ENCODE measurements at regions not wholly inside any gene's neighbourhood (a gene's known extent, or its start where the extent isn't known, plus 50 kb on each side); places are given as distances from the start of the nearest gene placed in this dataset.
"Not testable (repeated sequence)": the region's sequence is repeated elsewhere in the genome, so short reads cannot be mapped to it uniquely, and the experiment has no call there.

- no peak for DNase-seq (ENCODE audit: low spot score)
Measured at GRCh38 chr2:83055376-83056010, 1403.6 kb downstream of the SUCLG1 start.

- DNase-seq (ENCODE audit: low spot score), result no peak
Measured at GRCh38 chr2:83054751-83055150, 1404.3 kb downstream of the SUCLG1 start.

- DNase-seq (ENCODE audit: low spot score), result no peak
Measured at GRCh38 chr2:83051538-83052170, 1407.4 kb downstream of the SUCLG1 start.

DNA sequence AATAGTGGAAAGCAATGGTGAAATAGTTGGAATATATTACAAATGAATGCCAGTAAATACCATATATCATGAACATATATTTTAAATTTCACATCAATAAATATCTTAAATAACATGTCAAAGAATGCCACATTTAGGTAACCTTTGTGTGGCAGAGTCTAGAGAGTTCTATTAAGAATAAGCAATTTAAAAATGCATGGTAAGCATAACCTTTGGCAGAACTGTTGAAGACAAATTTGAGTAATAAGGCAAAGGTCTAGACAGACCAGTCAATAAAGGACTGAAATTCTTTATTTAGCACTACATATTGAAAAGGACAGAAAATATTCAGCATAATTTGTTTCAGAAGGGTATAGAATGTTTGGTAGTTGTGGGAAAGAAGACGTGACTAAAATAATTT, 1417.0 kb downstream of the SUCLG1 start:
- no peak for DNase-seq (ENCODE audit: low spot score)

DNA sequence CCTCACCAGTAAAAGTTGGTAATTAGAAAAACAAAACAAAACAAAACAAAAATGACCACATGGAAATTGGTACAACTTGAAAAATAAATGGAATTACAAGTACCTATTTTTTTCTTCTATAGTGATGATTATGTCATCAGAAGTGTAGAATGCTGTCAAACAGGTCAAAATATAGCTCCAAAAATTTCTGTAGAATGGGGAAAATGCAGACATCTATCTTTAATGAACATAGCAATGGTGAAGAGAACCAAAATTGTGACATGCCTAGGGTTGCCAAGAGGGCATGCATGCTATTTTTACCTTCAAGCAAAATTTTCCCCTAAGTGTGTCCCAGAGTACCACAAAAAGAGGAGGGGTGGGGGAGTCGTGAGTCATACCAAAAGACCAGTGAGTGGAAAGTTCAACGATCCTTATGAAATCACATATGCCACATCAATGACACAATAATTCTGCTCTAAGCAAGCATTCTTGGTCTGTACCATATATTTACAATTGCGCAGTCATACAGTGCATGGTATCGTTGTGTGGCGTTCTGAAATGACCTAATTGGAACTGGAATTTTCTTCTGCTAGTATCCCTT, 1436.4 kb downstream of the SUCLG1 start:
- DNase-seq (ENCODE audit: low spot score), result no peak

DNA sequence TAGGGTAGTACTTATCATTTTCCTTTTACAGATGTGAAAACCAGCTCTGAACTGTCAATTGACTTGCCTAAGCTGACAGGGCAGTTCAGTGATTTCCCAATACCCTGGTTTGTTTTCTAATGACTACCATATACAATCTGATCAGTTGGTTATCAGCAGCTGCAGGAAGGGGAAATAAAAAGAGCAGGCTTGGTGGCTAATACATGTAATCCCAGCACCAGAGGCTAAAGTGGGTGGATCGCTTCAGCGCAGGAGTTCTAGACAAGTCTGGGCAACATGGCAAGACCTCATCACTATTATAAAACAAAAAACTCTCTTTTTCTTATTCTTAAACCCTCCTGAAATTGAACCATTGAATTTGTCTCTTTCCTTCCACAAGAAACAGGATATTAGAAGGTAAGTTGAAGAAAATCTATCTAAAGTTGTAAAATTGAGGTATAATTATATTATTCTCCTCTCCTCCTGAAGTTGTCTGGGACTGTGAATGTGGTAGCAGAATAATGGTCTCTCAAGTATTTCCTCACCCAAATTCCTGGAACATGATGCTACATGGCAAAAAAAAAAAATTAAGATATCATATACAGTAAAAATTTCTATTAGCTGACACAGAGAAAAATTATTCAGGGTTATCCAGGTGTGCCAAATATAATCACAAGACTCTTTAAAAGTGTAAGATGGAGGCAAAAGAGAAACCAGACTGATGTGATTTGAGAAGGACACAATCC, 1441.6 kb downstream of the SUCLG1 start:
- no peak for DNase-seq (ENCODE audit: low spot score)

GRCh38 chr2:83016343-83017110, 1442.6 kb downstream of the SUCLG1 start:
- no peak for DNase-seq (ENCODE audit: low spot score)

DNA sequence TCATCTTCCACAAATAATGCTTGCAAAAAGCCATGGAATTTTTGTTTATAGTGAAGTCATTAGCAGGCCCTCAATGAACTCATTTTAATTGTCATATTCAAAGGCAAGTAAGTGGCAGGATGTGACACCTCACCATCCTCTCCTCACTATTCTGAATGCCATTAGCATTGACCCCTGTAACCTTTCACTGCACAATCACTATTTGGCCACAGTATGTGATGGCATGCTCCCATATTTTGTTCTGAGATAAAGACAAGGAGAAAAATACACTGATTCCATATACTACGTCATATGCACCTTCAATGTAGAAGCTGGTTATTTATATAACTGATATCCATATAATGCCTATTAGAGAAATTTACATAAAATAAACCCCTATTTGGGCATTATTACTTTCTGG, 1443.2 kb downstream of the SUCLG1 start:
- DNase-seq (ENCODE audit: low spot score), result no peak

DNA sequence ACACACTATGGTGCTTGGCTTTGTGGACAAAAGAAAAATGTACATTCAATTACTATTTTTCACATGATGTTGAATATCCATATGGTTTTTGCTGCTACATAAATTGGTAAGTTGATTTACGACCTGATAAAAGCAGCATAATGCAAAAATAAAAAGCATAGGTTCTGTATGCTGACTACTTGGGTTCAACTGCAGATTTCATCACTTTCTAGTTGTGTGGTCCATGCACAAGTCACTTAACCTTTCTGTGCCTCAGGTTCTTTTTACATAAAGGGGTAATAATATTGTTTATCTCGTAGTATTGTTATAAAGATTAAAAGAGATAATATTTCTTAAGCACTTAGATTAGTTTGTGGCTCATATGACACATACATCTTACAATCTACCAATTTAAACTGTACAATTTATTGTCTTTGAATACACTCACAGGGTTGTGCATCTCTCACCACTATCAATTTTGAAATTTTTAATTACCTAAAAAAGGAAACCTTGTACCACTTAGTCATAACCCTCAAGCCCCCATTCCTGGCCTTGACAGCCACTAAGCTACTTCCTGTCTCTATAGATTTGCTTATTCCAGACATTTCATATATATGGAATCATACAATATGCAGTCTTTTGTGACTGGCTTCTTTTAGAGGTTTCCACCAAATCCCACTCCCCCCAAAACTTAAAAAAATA, 1443.9 kb downstream of the SUCLG1 start:
- no peak for DNase-seq (ENCODE audit: low spot score)

DNA sequence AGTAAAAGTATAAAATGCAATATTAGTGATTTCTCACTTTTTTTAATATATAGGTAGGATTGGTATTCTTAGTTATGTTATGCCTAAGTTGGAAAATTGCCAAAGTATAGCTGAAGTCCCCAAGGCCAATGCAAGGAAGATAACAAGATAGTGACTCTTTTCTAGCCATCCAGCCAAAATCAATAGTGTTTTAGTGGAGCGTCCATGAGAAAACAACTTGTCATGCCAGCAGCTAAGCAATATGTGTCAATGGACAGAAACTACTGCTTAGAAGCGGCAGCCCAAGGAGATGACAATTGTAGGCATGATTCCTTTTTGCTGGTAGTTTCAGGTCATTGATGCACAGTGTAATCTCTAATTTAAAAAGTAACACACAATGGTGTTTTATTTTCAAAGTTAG, 1444.6 kb downstream of the SUCLG1 start:
- no peak for DNase-seq (ENCODE audit: low spot score)

DNA sequence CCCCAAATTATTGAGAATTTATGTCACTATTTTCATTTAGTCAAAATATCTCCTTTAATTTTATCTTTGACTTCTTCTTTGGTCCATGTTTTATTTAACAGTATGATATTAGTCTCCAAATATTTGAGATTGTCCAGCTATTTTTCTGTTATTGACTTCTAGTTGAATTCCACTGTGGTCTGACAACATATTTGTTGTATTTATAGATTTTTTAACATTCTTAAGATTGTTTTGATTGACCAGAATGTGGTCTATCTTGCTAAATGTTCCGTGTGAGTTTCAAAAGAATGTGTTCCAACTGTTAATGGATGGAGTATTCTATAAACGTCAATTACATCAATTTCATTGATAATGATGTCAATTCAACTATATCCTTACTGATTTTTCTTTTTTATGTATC, 1452.1 kb downstream of the SUCLG1 start:
- no peak for DNase-seq (ENCODE audit: low spot score)

- DNase-seq (ENCODE audit: low spot score), result no peak
Measured at GRCh38 chr2:83003555-83003954, 1455.5 kb downstream of the SUCLG1 start.

DNA sequence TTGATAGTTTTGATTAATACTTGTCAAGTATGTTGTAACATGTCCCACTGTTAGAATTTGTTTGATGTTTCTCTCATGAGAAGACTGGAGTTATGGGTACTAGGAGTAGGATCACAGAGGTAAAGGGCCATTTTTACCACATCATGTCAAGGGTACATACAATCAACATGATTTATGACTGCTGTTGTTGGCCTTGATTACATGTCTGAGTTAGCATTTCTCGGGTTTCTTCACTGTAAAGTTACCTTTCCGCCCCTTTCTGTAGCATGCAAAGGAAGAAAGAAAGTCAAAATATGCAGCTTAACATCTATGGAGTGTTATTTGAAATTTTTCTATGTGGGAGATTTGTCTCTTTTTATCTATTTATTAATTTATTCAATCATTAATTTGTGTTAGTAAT, 1456.4 kb downstream of the SUCLG1 start:
- no peak for DNase-seq (ENCODE audit: low spot score)

- DNase-seq (ENCODE audit: low spot score), result no peak
Measured at GRCh38 chr2:82998781-82999180, 1460.3 kb downstream of the SUCLG1 start.

DNA sequence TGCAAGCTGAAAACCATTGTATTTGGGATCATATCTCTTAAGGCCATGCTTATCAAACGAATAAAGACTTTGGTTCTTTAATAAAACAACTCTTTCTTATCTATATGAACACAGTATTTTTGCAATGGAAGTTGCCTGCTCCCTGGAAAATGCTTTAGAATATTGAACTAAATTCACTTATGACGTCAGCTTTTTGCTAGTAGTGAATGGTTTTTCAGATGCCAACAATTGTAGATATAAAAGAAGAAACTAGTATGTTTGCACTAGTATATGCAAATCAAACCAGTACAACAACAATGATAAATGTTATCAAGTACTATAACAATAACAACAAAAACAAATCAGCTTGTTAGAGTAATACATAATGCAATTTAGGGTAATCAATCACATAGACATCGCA, 1462.9 kb downstream of the SUCLG1 start:
- no peak for DNase-seq (ENCODE audit: low spot score)

DNA sequence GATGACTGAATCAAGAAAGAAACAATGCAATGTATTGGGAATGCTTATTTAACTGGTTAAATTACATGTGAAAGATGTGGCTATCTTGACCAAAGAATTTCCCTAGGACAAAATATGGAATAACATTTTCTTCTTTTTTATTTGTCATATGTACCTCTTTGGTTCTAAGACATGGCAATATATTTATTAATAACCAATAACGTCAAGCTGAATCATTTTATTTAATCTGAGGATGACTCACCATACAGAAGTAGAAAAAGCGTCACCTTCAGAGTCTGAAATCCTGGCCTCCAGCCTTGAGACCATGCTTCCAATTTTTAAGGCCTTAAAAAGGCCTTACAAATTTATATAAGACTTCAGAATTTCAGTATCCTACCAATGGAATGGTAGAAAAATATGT, 1464.9 kb downstream of the SUCLG1 start:
- DNase-seq (ENCODE audit: low spot score), result no peak

DNA sequence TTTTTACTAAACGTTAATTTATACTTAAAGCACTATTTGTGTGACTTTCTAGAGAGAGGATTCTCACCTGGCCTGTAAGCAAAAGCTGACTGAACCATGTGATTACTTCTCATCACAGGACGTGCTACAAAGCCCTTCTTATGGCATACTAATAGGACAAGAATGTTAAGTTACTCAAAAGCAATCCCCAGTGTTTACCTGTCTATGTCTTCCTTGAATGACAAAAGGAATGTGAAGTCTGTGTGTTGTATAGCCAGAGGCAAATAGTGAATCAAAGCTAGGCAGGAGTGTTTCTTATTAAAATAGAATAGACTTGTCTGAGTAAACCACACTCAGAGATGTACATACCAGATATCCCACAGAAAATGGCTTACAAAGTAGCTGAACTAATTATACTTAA, 1465.5 kb downstream of the SUCLG1 start:
- DNase-seq (ENCODE audit: low spot score), result no peak

DNA sequence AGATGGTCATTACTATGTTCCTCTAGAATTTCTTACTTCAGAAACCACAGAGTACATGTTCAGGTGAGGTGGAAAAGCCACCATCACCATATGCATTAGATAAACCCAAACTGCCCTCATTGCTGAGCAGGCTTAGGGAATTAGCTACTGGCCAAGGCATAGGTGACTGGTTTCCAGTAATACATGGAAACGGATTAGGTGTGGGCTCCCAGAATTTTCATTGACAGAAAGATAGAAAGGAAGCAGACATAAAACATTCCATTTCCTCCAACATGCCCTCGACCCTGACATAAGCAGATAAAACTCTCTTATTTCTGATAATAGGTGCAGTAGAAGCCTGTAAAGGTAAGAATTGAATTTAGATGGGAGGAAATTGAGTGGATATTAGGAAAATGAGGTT, 1466.1 kb downstream of the SUCLG1 start:
- DNase-seq (ENCODE audit: low spot score), result no peak

- DNase-seq (ENCODE audit: low spot score), result not testable (repeated sequence)
Measured at GRCh38 chr2:82987706-82988105, 1471.4 kb downstream of the SUCLG1 start.

DNA sequence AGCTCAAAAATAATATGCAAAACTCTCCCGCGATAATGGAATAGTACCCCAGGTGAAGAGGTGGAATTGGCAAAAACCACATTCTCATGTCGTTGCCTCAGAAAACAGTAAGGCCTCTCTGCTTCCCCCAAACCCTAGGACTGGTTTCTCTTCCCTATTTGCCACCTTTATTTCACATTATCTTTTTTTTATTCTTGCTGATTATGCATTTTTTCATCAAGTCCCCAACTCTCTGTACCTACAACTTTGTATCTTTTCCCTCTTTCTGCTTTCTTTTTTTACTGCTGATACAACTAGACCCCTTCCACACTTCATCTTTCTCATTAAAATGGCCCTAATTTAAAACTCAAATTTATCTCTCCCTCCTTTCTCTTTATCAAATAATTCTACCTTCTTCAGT, 1472.2 kb downstream of the SUCLG1 start:
- DNase-seq (ENCODE audit: low spot score), result no peak

DNA sequence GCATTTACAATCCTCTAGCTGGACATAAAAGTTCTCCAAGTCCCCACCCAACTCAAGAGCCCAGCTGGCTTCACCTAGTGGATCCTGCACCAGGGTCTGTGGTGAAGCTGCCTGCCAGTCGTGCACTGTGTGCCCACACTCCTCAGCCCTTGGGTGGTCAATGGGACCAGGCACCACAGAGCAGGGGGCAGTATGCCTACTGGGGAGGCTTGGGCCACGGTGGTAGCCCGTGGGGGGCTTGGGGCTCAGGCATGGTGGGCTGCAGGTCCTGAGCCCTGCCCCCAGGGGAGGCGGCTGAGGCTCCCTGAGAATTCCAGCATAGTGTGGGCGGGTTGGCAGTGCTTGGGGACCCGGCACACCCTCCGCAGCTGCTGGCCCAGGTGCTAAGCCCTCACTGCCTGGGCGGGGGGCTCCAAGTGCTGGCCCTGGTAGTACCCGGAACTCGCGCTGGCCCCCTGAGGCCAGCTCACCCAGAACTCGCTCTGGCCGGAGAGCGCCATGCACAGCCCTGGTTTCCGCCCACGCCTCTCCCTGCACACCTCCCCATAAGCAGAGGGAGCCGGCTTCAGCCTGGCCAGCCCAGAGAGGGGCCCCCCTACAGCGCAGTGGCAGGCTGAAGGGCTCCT, 1473.4 kb downstream of the SUCLG1 start:
- DNase-seq (ENCODE audit: low spot score), result no peak
